ENCODE measurements at regions not wholly inside any gene's neighbourhood (a gene's known extent, or its start where the extent isn't known, plus 50 kb on each side); places are given as distances from the start of the nearest gene placed in this dataset.

DNA sequence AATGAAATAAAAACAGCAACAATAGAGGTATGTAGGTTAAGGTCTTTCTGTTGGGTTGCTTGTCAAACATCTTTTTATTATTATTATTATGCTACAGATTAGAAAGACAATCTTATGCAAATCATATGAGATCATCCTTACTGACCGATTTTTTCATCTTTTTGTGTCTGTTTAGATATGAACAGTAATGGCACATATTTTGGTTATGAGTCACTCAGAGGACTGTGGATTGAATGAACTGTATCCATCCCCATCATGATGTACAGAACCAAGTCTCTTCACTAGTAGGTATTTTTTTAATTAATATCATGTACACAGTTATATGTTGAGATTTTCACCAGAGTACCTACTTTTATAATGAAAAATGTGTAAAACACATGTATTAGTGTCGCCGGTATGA is 159.1 kb downstream of the CHRM3 start:
- no peak for TF ChIP-seq EZH2 (IDR thresholded peaks at IDR 0.05; ENCODE audit: low read depth)
- TF ChIP-seq, protein P1, sequence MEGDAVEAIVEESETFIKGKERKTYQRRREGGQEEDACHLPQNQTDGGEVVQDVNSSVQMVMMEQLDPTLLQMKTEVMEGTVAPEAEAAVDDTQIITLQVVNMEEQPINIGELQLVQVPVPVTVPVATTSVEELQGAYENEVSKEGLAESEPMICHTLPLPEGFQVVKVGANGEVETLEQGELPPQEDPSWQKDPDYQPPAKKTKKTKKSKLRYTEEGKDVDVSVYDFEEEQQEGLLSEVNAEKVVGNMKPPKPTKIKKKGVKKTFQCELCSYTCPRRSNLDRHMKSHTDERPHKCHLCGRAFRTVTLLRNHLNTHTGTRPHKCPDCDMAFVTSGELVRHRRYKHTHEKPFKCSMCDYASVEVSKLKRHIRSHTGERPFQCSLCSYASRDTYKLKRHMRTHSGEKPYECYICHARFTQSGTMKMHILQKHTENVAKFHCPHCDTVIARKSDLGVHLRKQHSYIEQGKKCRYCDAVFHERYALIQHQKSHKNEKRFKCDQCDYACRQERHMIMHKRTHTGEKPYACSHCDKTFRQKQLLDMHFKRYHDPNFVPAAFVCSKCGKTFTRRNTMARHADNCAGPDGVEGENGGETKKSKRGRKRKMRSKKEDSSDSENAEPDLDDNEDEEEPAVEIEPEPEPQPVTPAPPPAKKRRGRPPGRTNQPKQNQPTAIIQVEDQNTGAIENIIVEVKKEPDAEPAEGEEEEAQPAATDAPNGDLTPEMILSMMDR (conservative IDR thresholded peaks at IDR 0.05) = no peak
- CTCF ChIA-PET = no interaction called here
- H3K4me1 ChIP-seq (replicated peaks; ENCODE audit: insufficient read depth) = no peaks in the 10 kb centered on the region
- no peaks in the 10 kb centered on the region for H3K79me2 ChIP-seq (ENCODE audit: low read depth)
- H3K36me3 ChIP-seq (ENCODE audit: low read depth) = no peaks in the 10 kb centered on the region
- H3K9me3 ChIP-seq (ENCODE audit: insufficient read depth, low read depth) = no peaks in the 10 kb centered on the region
- peaks cover 6% of the 10 kb centered on the region; the same call in 1 of the 2 replicates for H3K9me2 ChIP-seq (ENCODE audit: insufficient read depth)
- no peaks in the 10 kb centered on the region for H4K20me1 ChIP-seq (ENCODE audit: insufficient read depth)
- no peak overlapping the region for H3K4me3 ChIP-seq
- no peak overlapping the region for H3K4me2 ChIP-seq
- POLR2A ChIA-PET (ENCODE audit: unreplicated experiment) = no interaction called here
- DNase-seq = no peak
- intact Hi-C loops (cut with micrococcal nuclease; ENCODE audit: unreplicated experiment) = no loop called here
- H3K27ac ChIP-seq = no peak overlapping the region
- no peak overlapping the region for H2AFZ ChIP-seq
- no TSS peak for BruUV-seq (replicated peaks)
- no peaks in the 10 kb centered on the region for H3K27me3 ChIP-seq (ENCODE audit: insufficient read depth, low read depth)
- H3F3A ChIP-seq (ENCODE audit: insufficient read depth, low read depth) = no peaks in the 10 kb centered on the region

DNA sequence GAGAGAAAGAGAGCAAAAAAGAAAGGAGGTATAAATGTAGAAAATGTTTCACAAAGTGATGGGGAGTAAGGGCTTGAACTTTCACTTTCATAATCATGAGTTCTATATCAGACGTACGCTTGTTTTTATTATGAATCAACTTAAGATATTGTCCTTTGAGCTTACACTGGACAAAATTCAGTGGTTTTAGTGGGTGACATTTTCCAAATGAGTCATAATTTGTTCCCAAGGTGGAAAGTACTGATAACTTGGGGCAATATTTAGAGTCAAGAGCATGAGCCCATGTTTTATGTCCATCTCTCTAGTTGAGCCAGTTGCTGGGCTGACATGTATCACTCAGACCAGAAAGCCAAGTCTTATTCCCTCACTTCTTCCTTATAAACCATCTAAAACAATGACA is 161.6 kb downstream of the CHRM3 start:
- H2AFZ ChIP-seq = no peak overlapping the region
- TF ChIP-seq EZH2 (IDR thresholded peaks at IDR 0.05; ENCODE audit: low read depth) = no peak
- TF ChIP-seq, protein P1 (conservative IDR thresholded peaks at IDR 0.05) = no peak
- no peaks in the 10 kb centered on the region for H3K79me2 ChIP-seq (ENCODE audit: low read depth)
- H3K27ac ChIP-seq = no peak overlapping the region
- no peaks in the 10 kb centered on the region for H3K27me3 ChIP-seq (ENCODE audit: insufficient read depth, low read depth)
- intact Hi-C loops (cut with micrococcal nuclease; ENCODE audit: unreplicated experiment) = no loop called here
- no peaks in the 10 kb centered on the region for H4K20me1 ChIP-seq (ENCODE audit: insufficient read depth)
- H3F3A ChIP-seq (ENCODE audit: insufficient read depth, low read depth) = no peaks in the 10 kb centered on the region
- no TSS peak for BruUV-seq (replicated peaks)
- no peak overlapping the region for H3K4me2 ChIP-seq
- H3K9me3 ChIP-seq (ENCODE audit: insufficient read depth, low read depth) = no peaks in the 10 kb centered on the region
- ChIA-PET CTCF (no interaction called here), POLR2A (ENCODE audit: unreplicated experiment) (no interaction called here)
- peaks cover 6% of the 10 kb centered on the region; the same call in 1 of the 2 replicates for H3K9me2 ChIP-seq (ENCODE audit: insufficient read depth)
- H3K4me3 ChIP-seq = no peak overlapping the region
- H3K36me3 ChIP-seq (ENCODE audit: low read depth) = no peaks in the 10 kb centered on the region
- H3K4me1 ChIP-seq (replicated peaks; ENCODE audit: insufficient read depth) = no peaks in the 10 kb centered on the region
- DNase-seq = no peak

DNA sequence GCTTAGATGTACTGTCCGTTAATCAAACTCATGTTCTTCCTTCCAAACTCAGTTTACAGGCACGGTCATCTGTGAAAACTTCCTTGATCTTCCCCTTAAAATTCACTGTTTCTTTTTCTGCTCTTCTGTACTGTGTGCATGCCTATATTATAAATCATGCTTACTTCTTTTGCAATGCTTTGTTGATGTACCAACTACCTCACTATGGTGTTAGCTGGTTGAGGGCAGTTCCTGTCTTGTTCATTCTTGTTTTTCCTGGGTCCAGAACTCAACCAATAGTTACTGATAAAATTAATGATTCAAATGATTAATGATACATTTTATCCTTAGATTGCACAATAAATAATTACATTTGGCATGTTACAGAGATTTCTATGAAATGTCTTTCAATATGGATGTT is 163.8 kb downstream of the CHRM3 start:
- Histone ChIP-seq H4K20me1 (ENCODE audit: insufficient read depth) (no peaks in the 10 kb centered on the region), H2AFZ (no peak overlapping the region), H3K4me1 (replicated peaks; ENCODE audit: insufficient read depth) (no peaks in the 10 kb centered on the region), H3K36me3 (ENCODE audit: low read depth) (no peaks in the 10 kb centered on the region), H3K79me2 (ENCODE audit: low read depth) (no peaks in the 10 kb centered on the region), H3K9me2 (ENCODE audit: insufficient read depth) (peaks cover 6% of the 10 kb centered on the region; the same call in 1 of the 2 replicates), H3K27me3 (ENCODE audit: insufficient read depth, low read depth) (no peaks in the 10 kb centered on the region), H3F3A (ENCODE audit: insufficient read depth, low read depth) (no peaks in the 10 kb centered on the region), H3K27ac (no peak overlapping the region), H3K9me3 (ENCODE audit: insufficient read depth, low read depth) (no peaks in the 10 kb centered on the region), H3K4me2 (no peak overlapping the region), H3K4me3 (no peak overlapping the region)
- no peak for TF ChIP-seq EZH2 (IDR thresholded peaks at IDR 0.05; ENCODE audit: low read depth)
- TF ChIP-seq, protein P1 (conservative IDR thresholded peaks at IDR 0.05) = no peak
- intact Hi-C loops (cut with micrococcal nuclease; ENCODE audit: unreplicated experiment) = no loop called here
- ChIA-PET CTCF (no interaction called here), POLR2A (ENCODE audit: unreplicated experiment) (no interaction called here)
- no peak for DNase-seq
- no TSS peak for BruUV-seq (replicated peaks)

Measured in PC-9 (cell line).